Activated B cell treated with CpG ODN at 0.5 μM for 24 hours (primary cell): ENCODE measurements at regions not wholly inside any gene's neighbourhood (a gene's known extent, or its start where the extent isn't known, plus 50 kb on each side); places are given as distances from the start of the nearest gene placed in this dataset.

Source experiments
- ATAC-seq: fragments of 200-7000 bp; cut with Tn5 transposase; one replicate; pipeline ENCODE4 v1.10.0; 2021; ENCODE audit warnings: low read depth, mild to moderate bottlenecking, moderate library complexity
- CTCF ChIA-PET: fragments of 350-600 bp; sonication (Branson Sonifier 250); formaldehyde crosslinking; loops from one replicate; lab custom pipeline; 2021; ENCODE audit warnings: antibody characterized with exemption; lab: Charles Lee
- POLR2A ChIA-PET: fragments of 350-600 bp; sonication (Branson Sonifier 250); formaldehyde crosslinking; loops from one replicate; lab custom pipeline; 2021; ENCODE audit warnings: antibody characterized with exemption; lab: Charles Lee
- DNase-seq: peaks from one replicate; pipeline ENCODE4 v3.0.0; 2022
- H3K27ac Mint-ChIP-seq: one replicate; pipeline ENCODE4 v1.8.0; 2020; ENCODE audit warnings: mixed read lengths
- H3K27me3 Mint-ChIP-seq: one replicate; pipeline ENCODE4 v1.8.0; 2021; ENCODE audit warnings: mixed read lengths
- H3K36me3 Mint-ChIP-seq: one replicate; pipeline ENCODE4 v1.8.0; 2021; ENCODE audit warnings: low read depth, mixed read lengths
- H3K4me1 Mint-ChIP-seq: one replicate; pipeline ENCODE4 v1.8.0; 2021; ENCODE audit warnings: mixed read lengths
- H3K4me3 Mint-ChIP-seq: one replicate; pipeline ENCODE4 v1.8.0; 2020; ENCODE audit warnings: mild to moderate bottlenecking, mixed read lengths
- H3K9me3 Mint-ChIP-seq: one replicate; pipeline ENCODE4 v1.8.0; 2020; ENCODE audit warnings: mixed read lengths
- intact Hi-C: fragments of 100-400 bp; cut with micrococcal nuclease; formaldehyde crosslinking; loops from one replicate; pipeline ENCODE4 v1.15.1; 2024
- TF ChIP-seq, protein P1 (sequence below): fragments of 200-600 bp; IDR thresholded peaks from one replicate; pipeline ENCODE4 v1.8.0; 2022; ENCODE audit warnings: antibody characterized with exemption, mild to moderate bottlenecking

- ChIA-PET CTCF (no interaction called here), POLR2A (no interaction called here)
- H3K27ac Mint-ChIP-seq: no peak overlapping the region
- no peaks in the 10 kb centered on the region for H3K9me3 Mint-ChIP-seq
- no peak overlapping the region for H3K4me3 Mint-ChIP-seq
- peaks cover 14% of the 10 kb centered on the region for H3K4me1 Mint-ChIP-seq
- TF ChIP-seq, protein P1, sequence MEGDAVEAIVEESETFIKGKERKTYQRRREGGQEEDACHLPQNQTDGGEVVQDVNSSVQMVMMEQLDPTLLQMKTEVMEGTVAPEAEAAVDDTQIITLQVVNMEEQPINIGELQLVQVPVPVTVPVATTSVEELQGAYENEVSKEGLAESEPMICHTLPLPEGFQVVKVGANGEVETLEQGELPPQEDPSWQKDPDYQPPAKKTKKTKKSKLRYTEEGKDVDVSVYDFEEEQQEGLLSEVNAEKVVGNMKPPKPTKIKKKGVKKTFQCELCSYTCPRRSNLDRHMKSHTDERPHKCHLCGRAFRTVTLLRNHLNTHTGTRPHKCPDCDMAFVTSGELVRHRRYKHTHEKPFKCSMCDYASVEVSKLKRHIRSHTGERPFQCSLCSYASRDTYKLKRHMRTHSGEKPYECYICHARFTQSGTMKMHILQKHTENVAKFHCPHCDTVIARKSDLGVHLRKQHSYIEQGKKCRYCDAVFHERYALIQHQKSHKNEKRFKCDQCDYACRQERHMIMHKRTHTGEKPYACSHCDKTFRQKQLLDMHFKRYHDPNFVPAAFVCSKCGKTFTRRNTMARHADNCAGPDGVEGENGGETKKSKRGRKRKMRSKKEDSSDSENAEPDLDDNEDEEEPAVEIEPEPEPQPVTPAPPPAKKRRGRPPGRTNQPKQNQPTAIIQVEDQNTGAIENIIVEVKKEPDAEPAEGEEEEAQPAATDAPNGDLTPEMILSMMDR: no peak
- H3K27me3 Mint-ChIP-seq: no peaks in the 10 kb centered on the region
- H3K36me3 Mint-ChIP-seq: no peaks in the 10 kb centered on the region
- intact Hi-C loops: no loop called here
- no peak for DNase-seq
- no peak for ATAC-seq
Measured at GRCh38 chr1:59176471-59176870, 120.4 kb upstream of the FGGY start.

DNA sequence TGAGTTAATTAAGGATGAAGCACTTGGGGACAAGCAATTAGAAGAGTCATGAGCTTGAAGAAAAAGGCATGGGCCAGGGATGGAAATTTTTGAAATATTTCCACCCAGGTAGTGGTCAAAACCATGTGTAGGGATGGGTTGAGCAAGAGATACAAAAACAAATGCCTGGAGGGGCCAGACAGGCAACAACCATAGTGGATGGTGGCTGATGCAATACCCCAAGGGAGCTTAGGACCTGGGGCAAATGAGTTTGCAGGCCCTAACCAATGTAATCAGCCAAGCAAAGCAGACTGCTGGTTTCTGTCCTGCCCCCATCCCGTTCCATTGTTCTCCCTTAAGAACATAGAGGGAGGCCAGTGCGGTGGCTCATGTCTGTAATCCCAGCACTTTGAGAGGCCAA, 119.1 kb upstream of the FGGY start:
- Mint-ChIP-seq H3K9me3 (no peaks in the 10 kb centered on the region), H3K4me3 (no peak overlapping the region), H3K4me1 (peaks cover 14% of the 10 kb centered on the region), H3K36me3 (no peaks in the 10 kb centered on the region), H3K27me3 (no peaks in the 10 kb centered on the region), H3K27ac (no peak overlapping the region)
- DNase-seq: no peak
- no peak for ATAC-seq
- TF ChIP-seq, protein P1: no peak
- intact Hi-C loops: no loop called here
- ChIA-PET CTCF (no interaction called here), POLR2A (no interaction called here)

GRCh38 chr1:59178339-59179187, 118.3 kb upstream of the FGGY start:
- POLR2A ChIA-PET: no interaction called here
- H3K4me3 Mint-ChIP-seq: no peak overlapping the region
- ATAC-seq: no peak

GRCh38 chr1:59179673-59180072, 117.2 kb upstream of the FGGY start:
- no peak for ATAC-seq
- intact Hi-C loops: no loop called here
- TF ChIP-seq, protein P1: no peak
- Mint-ChIP-seq H3K9me3 (no peaks in the 10 kb centered on the region), H3K27ac (no peak overlapping the region), H3K4me1 (peaks cover 9% of the 10 kb centered on the region), H3K27me3 (no peaks in the 10 kb centered on the region), H3K36me3 (no peaks in the 10 kb centered on the region), H3K4me3 (no peak overlapping the region)
- ChIA-PET CTCF (no interaction called here), POLR2A (no interaction called here)
- DNase-seq: no peak

More at GRCh38 chr1:59178339-59179187, 118.3 kb upstream of the FGGY start:
- TF ChIP-seq, protein P1: no peak
- no peak overlapping the region for H3K27ac Mint-ChIP-seq
- H3K27me3 Mint-ChIP-seq: no peaks in the 10 kb centered on the region
- CTCF ChIA-PET: no interaction called here
- peaks cover 14% of the 10 kb centered on the region for H3K4me1 Mint-ChIP-seq
- no peaks in the 10 kb centered on the region for H3K36me3 Mint-ChIP-seq
- H3K9me3 Mint-ChIP-seq: no peaks in the 10 kb centered on the region
- no peak for DNase-seq
- intact Hi-C loops: no loop called here

DNA sequence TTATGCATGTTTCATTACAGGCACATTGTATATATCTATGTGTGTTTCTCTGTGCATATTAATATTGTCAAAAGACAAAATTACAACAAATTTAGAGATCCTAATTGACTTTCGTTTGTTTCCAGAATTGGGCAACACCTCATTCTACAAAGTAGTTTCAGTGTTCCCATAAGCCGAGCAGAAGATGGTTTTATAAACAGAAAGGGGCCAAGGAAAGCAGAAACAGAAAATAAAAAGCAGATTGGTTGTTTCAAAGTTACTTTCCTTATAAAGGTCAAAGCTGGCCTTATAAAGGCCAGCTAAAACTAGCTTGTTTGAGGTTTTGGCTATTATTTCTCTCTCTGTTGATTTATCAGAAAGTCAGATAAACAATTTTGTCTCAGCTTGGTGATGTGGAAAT, 116.2 kb upstream of the FGGY start:
- TF ChIP-seq, protein P1: no peak
- Mint-ChIP-seq H3K4me3 (no peak overlapping the region), H3K27ac (no peak overlapping the region), H3K9me3 (no peaks in the 10 kb centered on the region), H3K4me1 (peaks cover 9% of the 10 kb centered on the region), H3K27me3 (no peaks in the 10 kb centered on the region), H3K36me3 (no peaks in the 10 kb centered on the region)
- ATAC-seq: no peak
- ChIA-PET POLR2A (interaction anchor here (1.3 kb wide), 1 partner anchor 116 kb away, joined by 3 read pairs; the partner anchor contains the start of gene FGGY), CTCF (no interaction called here)
- intact Hi-C loops: no loop called here
- DNase-seq: no peak
